IMR-90 (cell line): ENCODE measurements at regions not wholly inside any gene's neighbourhood (a gene's known extent, or its start where the extent isn't known, plus 50 kb on each side); places are given as distances from the start of the nearest gene placed in this dataset.
"Not testable (repeated sequence)": the region's sequence is repeated elsewhere in the genome, so short reads cannot be mapped to it uniquely, and the experiment has no call there.

ENCODE experiments used
- ATAC-seq: fragments of 200-7000 bp; cut with Tn5 transposase; 2 replicates; pipeline ENCODE4 v1.9.1; 2020; ENCODE audit warnings: low read depth, mild to moderate bottlenecking, moderate library complexity
- BruUV-seq: library from RNA; stranded (reverse); fragments of 400-500 nt; replicated peaks from 2 replicates; lab custom pipeline; 2021; lab: Mats Ljungman, UMichigan
- CTCF ChIA-PET: fragments of 300-600 bp; formaldehyde crosslinking; extraction: SDS; loops from one replicate; lab custom pipeline; 2021; ENCODE audit warnings: antibody characterized with exemption; lab: Yijun Ruan, JAX
- POLR2A ChIA-PET: fragments of 300-600 bp; sonication (Branson Sonifier 250); formaldehyde crosslinking; loops from one replicate; lab custom pipeline; 2022; ENCODE audit warnings: antibody characterized with exemption; ENCODE audit not compliant: unreplicated experiment; lab: Charles Lee
- DNase-seq: peaks from one replicate; pipeline ENCODE4 v3.0.0; 2013
- H2AFZ ChIP-seq: replicated peaks from 2 replicates; pipeline ENCODE3; 2013; ENCODE audit warnings: low read length, mild to moderate bottlenecking; ENCODE audit not compliant: poor library complexity
- H2AK5ac ChIP-seq: 2 replicates; pipeline ENCODE4 v1.6.1; 2013; ENCODE audit warnings: low read depth, low read length, inconsistent platforms
- H2AK9ac ChIP-seq: replicated peaks from 2 replicates; pipeline ENCODE3; 2013; ENCODE audit warnings: mild to moderate bottlenecking, low read depth, low read length, moderate library complexity; ENCODE audit not compliant: poor library complexity
- H2BK120ac ChIP-seq: 2 replicates; pipeline ENCODE4 v1.6.1; 2013; ENCODE audit warnings: low read depth, low read length, inconsistent platforms
- H2BK15ac ChIP-seq: 3 replicates; pipeline ENCODE4 v1.6.1; 2013; ENCODE audit warnings: low read depth, low read length, inconsistent platforms
- H2BK20ac ChIP-seq: 2 replicates; pipeline ENCODE4 v1.6.1; 2013; ENCODE audit warnings: low read depth, mild to moderate bottlenecking, inconsistent platforms, low read length, moderate library complexity
- H2BK5ac ChIP-seq: 2 replicates; pipeline ENCODE4 v1.6.1; 2013; ENCODE audit warnings: mild to moderate bottlenecking, low read depth, low read length, inconsistent platforms; ENCODE audit not compliant: poor library complexity, severe bottlenecking
- H3K14ac ChIP-seq: replicated peaks from 2 replicates; pipeline ENCODE4 v1.6.1; 2013; ENCODE audit warnings: low read depth, low read length, inconsistent platforms
- H3K18ac ChIP-seq: 2 replicates; pipeline ENCODE4 v1.6.1; 2013; ENCODE audit warnings: low read depth, low read length, control low read depth
- H3K23ac ChIP-seq: 2 replicates; pipeline ENCODE4 v1.6.1; 2013; ENCODE audit warnings: low read depth, low read length, inconsistent platforms
- H3K27ac ChIP-seq: 2 replicates; pipeline ENCODE4 v1.5.1; 2013; ENCODE audit warnings: mild to moderate bottlenecking, control low read depth, low read length; ENCODE audit not compliant: insufficient read depth
- H3K27me3 ChIP-seq: 2 replicates; pipeline ENCODE4 v1.6.1; 2013; ENCODE audit warnings: low read length; ENCODE audit not compliant: control insufficient read depth, insufficient read depth
- H3K36me3 ChIP-seq: 2 replicates; pipeline ENCODE4 v1.6.1; 2013; ENCODE audit warnings: low read length, mixed read lengths; ENCODE audit not compliant: control insufficient read depth, insufficient read depth
- H3K4ac ChIP-seq: 2 replicates; pipeline ENCODE4 v1.6.1; 2013; ENCODE audit warnings: low read depth, low read length, inconsistent platforms
- H3K4me1 ChIP-seq: 2 replicates; pipeline ENCODE4 v1.6.1; 2013; ENCODE audit warnings: low read length, mixed read lengths; ENCODE audit not compliant: control insufficient read depth, insufficient read depth
- H3K4me2 ChIP-seq: 2 replicates; pipeline ENCODE4 v1.6.1; 2013; ENCODE audit warnings: low read depth, mild to moderate bottlenecking, control low read depth, low read length, moderate library complexity
- H3K4me3 ChIP-seq: 2 replicates; pipeline ENCODE4 v1.5.1; 2013; ENCODE audit warnings: low read depth, mild to moderate bottlenecking, control low read depth, low read length, moderate library complexity; ENCODE audit not compliant: insufficient read depth
- H3K56ac ChIP-seq: 2 replicates; pipeline ENCODE4 v1.6.1; 2013; ENCODE audit warnings: low read length, inconsistent platforms; ENCODE audit not compliant: insufficient read depth; ENCODE audit errors: extremely low read depth
- H3K79me1 ChIP-seq, 2 experiments: 2 replicates each; pipeline ENCODE4 v1.6.1; 2013; ENCODE audit warnings: low read length in 2 of 2, inconsistent platforms in 1 of 2, low read depth in 1 of 2
- H3K9ac ChIP-seq: 2 replicates; pipeline ENCODE4 v1.6.1; 2013; ENCODE audit warnings: low read depth, low read length, control low read depth
- H3K9me1 ChIP-seq: 2 replicates; pipeline ENCODE4 v1.6.1; 2013; ENCODE audit warnings: low read length, inconsistent platforms; ENCODE audit not compliant: insufficient read depth
- H3K9me3 ChIP-seq: 2 replicates; pipeline ENCODE4 v1.6.1; 2013; ENCODE audit warnings: low read length; ENCODE audit not compliant: control insufficient read depth, insufficient read depth
- H4K20me1 ChIP-seq: 2 replicates; pipeline ENCODE4 v1.6.1; 2013; ENCODE audit warnings: low read length, inconsistent platforms; ENCODE audit not compliant: insufficient read depth
- H4K5ac ChIP-seq: 2 replicates; pipeline ENCODE4 v1.6.1; 2013; ENCODE audit warnings: mild to moderate bottlenecking, low read depth, low read length, control low read depth
- H4K8ac ChIP-seq, 2 experiments: 2 replicates each; pipeline ENCODE4 v1.6.1; 2013; ENCODE audit warnings: low read depth in 2 of 2, low read length in 2 of 2, control low read depth in 1 of 2, inconsistent platforms in 1 of 2
- H4K91ac ChIP-seq: 2 replicates; pipeline ENCODE4 v1.6.1; 2013; ENCODE audit warnings: low read depth, low read length, inconsistent platforms; ENCODE audit not compliant: insufficient read depth
- WGBS, 2 experiments: methylation state at CpG; one replicate each; pipeline versions ENCODE4 v1.1.5 to v1.1.7; 2013; ENCODE audit warnings: missing lambda C conversion rate in 2 of 2; ENCODE audit not compliant: insufficient read length in 1 of 2; ENCODE audit errors: extremely low coverage in 2 of 2; 5-methylcytosine and 5-hydroxymethylcytosine counted together
- dilution Hi-C: fragments of 300-500 bp; cut with HindIII; formaldehyde crosslinking; loops from one replicate; pipeline ENCODE4 v1.14.3; 2018; ENCODE audit warnings: low sequenced_read_pairs; ENCODE audit not compliant: unreplicated experiment
- in situ Hi-C: fragments of 300-500 bp; cut with MboI; formaldehyde crosslinking; loops from 3 replicates; pipeline ENCODE4 v1.14.3; 2019; ENCODE audit warnings: low sequenced_read_pairs, inconsistent platforms, mixed read lengths
- intact Hi-C: fragments of 100-400 bp; cut with micrococcal nuclease; formaldehyde crosslinking; loops from 2 replicates; pipeline ENCODE4 v1.10.0; 2022

GRCh38 chr16:72453856-72454255 is 281.9 kb upstream of the PMFBP1 start:
- H4K5ac ChIP-seq, H3K79me1 ChIP-seq, H3K56ac ChIP-seq, H4K91ac ChIP-seq, H3K4me1 ChIP-seq, H3K18ac ChIP-seq, H3K27ac ChIP-seq, H4K20me1 ChIP-seq, H2BK5ac ChIP-seq, H3K23ac ChIP-seq, ATAC-seq, H4K8ac ChIP-seq, H3K27me3 ChIP-seq, H3K4ac ChIP-seq, BruUV-seq, H3K4me3 ChIP-seq, intact Hi-C loops, DNase-seq, H3K14ac ChIP-seq, H3K36me3 ChIP-seq, H3K9ac ChIP-seq, POLR2A ChIA-PET, H2BK120ac ChIP-seq, H2AFZ ChIP-seq, H3K9me3 ChIP-seq, H3K9me1 ChIP-seq, H2BK15ac ChIP-seq, H2BK20ac ChIP-seq, H2AK9ac ChIP-seq, H3K4me2 ChIP-seq, in situ Hi-C loops, H2AK5ac ChIP-seq: not testable (repeated sequence)
- dilution Hi-C loops: loop anchor here (25.0 kb wide), 1 partner anchor 217 kb away; no protein-coding TSS in a partner anchor
- no CpG with 5 or more reads among the region's 9 CpGs for WGBS, 2 experiments
- CTCF ChIA-PET: interaction anchor here (0.7 kb wide), 1 partner anchor 18 kb away, joined by 8 read pairs; no protein-coding TSS in a partner anchor
